Psoas muscle (tissue), 7 donors: ENCODE measurements at regions not wholly inside any gene's neighbourhood (a gene's known extent, or its start where the extent isn't known, plus 50 kb on each side); places are given as distances from the start of the nearest gene placed in this dataset.

Source experiments
- ATAC-seq, 4 donors: fragments of 200-7000 bp; cut with Tn5 transposase; one replicate each; pipeline ENCODE4 v1.9.1; 2020; ENCODE audit warnings: moderate library complexity in 3 of 4, mild to moderate bottlenecking in 2 of 4
- DNase-seq, 2 donors: peaks; one replicate each; pipeline ENCODE4 v3.0.0-alpha.2; 2020
- H3K27ac ChIP-seq: fragments of 200-600 bp; one replicate; pipeline ENCODE4 v1.8.0; 2022
- H3K27me3 ChIP-seq, 3 donors: fragments of 200-600 bp in 1 of 3; one replicate each; pipeline versions ENCODE4 v1.6.1 to v1.8.0; 2013 to 2022; ENCODE audit warnings: low read length in 2 of 3, mild to moderate bottlenecking in 2 of 3, moderate library complexity in 1 of 3; ENCODE audit not compliant: insufficient read depth in 3 of 3
- H3K36me3 ChIP-seq, 2 donors: fragments of 200-600 bp in 1 of 2; one replicate each; pipeline versions ENCODE4 v1.6.1 to v1.8.0; 2013 to 2022; ENCODE audit warnings: low read depth in 1 of 2, mild to moderate bottlenecking in 1 of 2, moderate library complexity in 1 of 2; ENCODE audit not compliant: insufficient read depth in 1 of 2
- H3K4me1 ChIP-seq: fragments of 200-600 bp; one replicate; pipeline ENCODE4 v1.8.0; 2022
- H3K4me3 ChIP-seq: fragments of 200-600 bp; one replicate; pipeline ENCODE4 v1.8.0; 2022; ENCODE audit warnings: mild to moderate bottlenecking
- H3K9me3 ChIP-seq: fragments of 200-600 bp; one replicate; pipeline ENCODE4 v1.8.0; 2022
- CTCF ChIP-seq: fragments of 200-600 bp; IDR thresholded peaks from one replicate; pipeline ENCODE4 v1.8.0; 2022; ENCODE audit warnings: antibody characterized with exemption
- WGBS, 3 donors: extraction: QIAGEN DNeasy Blood & Tissue Kit; methylation state at CpG; one replicate each; pipeline versions ENCODE4 v1.1.6 to v1.1.7; 2013; 5-methylcytosine and 5-hydroxymethylcytosine counted together
- intact Hi-C, 2 donors: fragments of 100-400 bp; cut with DNase I; formaldehyde crosslinking; loops; one replicate each; pipeline versions ENCODE4 v1.11.0 to v1.14.2; 2022
- donor health status: healthy with polysubstance abuse.
- donor health status: DM: no; HTN: no; CAD: no; lungs with moderate emphysema.
- donor health status: Bipolar disorder and iron deficiency.
- donor health status: healthy.
- donor health status: DM: yes; HTN: yes; CAD: no.
- donor health status: DM: no; HTN: no; CAD: no.
- donor health status: DM: yes; HTN: yes; CAD: no.

GRCh38 chr4:19033816-19034733, 1012.5 kb upstream of the LCORL start:
- no peaks in the 10 kb centered on the region for H3K36me3 ChIP-seq
- no peaks in the 10 kb centered on the region for H3K4me1 ChIP-seq
- TF ChIP-seq CTCF: no peak
- ATAC-seq (no peak), DNase-seq (no peak)
- no peak overlapping the region for H3K4me3 ChIP-seq
- intact Hi-C loops: no loop called here
- H3K27ac ChIP-seq: no peak overlapping the region
- no peaks in the 10 kb centered on the region for H3K9me3 ChIP-seq
- H3K27me3 ChIP-seq: no peaks in the 10 kb centered on the region
- WGBS, 3 donors: 42 to 48% (median 45%) methylated on average over 2 of the region's 2 CpGs

DNA sequence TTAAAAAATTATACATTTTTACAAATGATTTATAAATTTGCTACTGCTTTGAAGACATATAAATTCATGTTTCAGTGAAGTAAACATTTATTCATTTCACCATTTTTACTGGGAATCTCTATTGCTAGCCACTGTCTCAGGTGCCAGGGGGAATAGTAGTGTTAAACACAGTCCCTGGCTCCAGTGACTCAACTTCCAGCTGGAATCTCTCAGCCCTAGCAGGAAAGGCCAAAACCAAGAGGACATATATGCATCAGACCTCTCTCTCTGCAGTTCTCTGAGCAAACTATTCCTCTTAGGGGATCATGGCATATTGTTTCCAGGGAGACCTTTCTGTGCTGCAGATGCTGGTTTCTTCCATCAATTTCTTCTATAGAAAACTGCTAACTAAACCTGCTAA, 1009.0 kb upstream of the LCORL start:
- intact Hi-C loops: no loop called here
- no peak for TF ChIP-seq CTCF
- H3K4me1 ChIP-seq: no peaks in the 10 kb centered on the region

GRCh38 chr4:19030048-19030447, 1008.5 kb upstream of the LCORL start:
- DNase-seq (no peak), ATAC-seq (no peak)
- Histone ChIP-seq H3K9me3 (no peaks in the 10 kb centered on the region), H3K36me3 (no peaks in the 10 kb centered on the region), H3K4me1 (no peaks in the 10 kb centered on the region), H3K27me3 (no peaks in the 10 kb centered on the region), H3K27ac (no peak overlapping the region), H3K4me3 (no peak overlapping the region)
- TF ChIP-seq CTCF: no peak
- WGBS, 3 donors: 11 to 20% (median 14%) methylated on average over 2 of the region's 2 CpGs
- intact Hi-C loops: no loop called here

More for the DNA sequence above, 1009.0 kb upstream of the LCORL start:
- Histone ChIP-seq H3K4me3 (no peak overlapping the region), H3K36me3 (no peaks in the 10 kb centered on the region), H3K9me3 (no peaks in the 10 kb centered on the region), H3K27me3 (no peaks in the 10 kb centered on the region), H3K27ac (no peak overlapping the region)
- no peak for ATAC-seq
- DNase-seq: no peak

DNA sequence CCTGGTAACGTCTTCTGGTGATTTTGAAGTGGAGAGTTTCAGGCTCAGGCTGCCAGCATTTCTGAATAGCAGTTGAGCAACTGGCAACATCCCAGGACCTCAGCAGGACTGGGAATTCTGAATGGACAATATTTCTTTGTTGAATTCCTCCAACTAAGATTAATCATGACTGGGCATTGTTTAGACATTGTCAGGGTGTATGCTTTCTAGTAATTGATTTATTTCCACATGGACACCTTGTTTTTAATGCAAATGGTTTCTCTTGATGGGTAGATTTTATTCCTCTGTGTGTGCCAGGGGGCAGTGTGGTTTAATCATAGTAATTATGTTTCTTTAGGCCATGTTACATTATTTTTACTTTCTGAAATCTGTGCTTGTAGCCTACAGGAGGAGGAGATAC, 1004.7 kb upstream of the LCORL start:
- 17 to 30% (median 19%) methylated on average over 1 of the region's 1 CpG for WGBS, 3 donors
- H3K4me3 ChIP-seq: no peak overlapping the region
- ATAC-seq (no peak), DNase-seq (no peak)
- intact Hi-C loops: no loop called here
- no peaks in the 10 kb centered on the region for H3K27me3 ChIP-seq
- no peaks in the 10 kb centered on the region for H3K9me3 ChIP-seq
- H3K27ac ChIP-seq: no peak overlapping the region
- no peaks in the 10 kb centered on the region for H3K36me3 ChIP-seq
- H3K4me1 ChIP-seq: no peaks in the 10 kb centered on the region
- TF ChIP-seq CTCF: no peak

- H3K4me3 ChIP-seq: no peak overlapping the region
- no peak overlapping the region for H3K27ac ChIP-seq
- H3K36me3 ChIP-seq: no peaks in the 10 kb centered on the region
- DNase-seq (no peak), ATAC-seq (no peak)
- no peaks in the 10 kb centered on the region for H3K9me3 ChIP-seq
- intact Hi-C loops: no loop called here
- WGBS, 3 donors: 54 to 57% (median 57%) methylated on average over 2 of the region's 2 CpGs
- no peaks in the 10 kb centered on the region for H3K27me3 ChIP-seq
- H3K4me1 ChIP-seq: no peaks in the 10 kb centered on the region
- TF ChIP-seq CTCF: no peak
These were observed 1003.5 kb upstream of the LCORL start for GRCh38 chr4:19025031-19025430.
